Gastrocnemius medialis (tissue), 4 donors: ENCODE measurements at regions not wholly inside any gene's neighbourhood (a gene's known extent, or its start where the extent isn't known, plus 50 kb on each side); places are given as distances from the start of the nearest gene placed in this dataset.

Source experiments
- POLR2A ChIP-seq, 2 donors: fragments of 450-650 bp; IDR thresholded peaks; one replicate each; pipeline ENCODE4 v1.6.1; 2017; ENCODE audit warnings: antibody characterized with exemption in 2 of 2, mild to moderate bottlenecking in 2 of 2, moderate library complexity in 2 of 2
- TF ChIP-seq, protein P1 (sequence below), 5 experiments: fragments of 450-650 bp in 3 of 5; fragments of 200-600 bp in 2 of 5; sonication (generic) in 2 of 5; IDR thresholded peaks in 4 of 5; conservative IDR thresholded peaks in 1 of 5; 1 replicate in 4 of 5; 2 replicates in 1 of 5; pipeline ENCODE4 v1.5.1; 2016 to 2019; ENCODE audit warnings: antibody characterized with exemption in 5 of 5, mild to moderate bottlenecking in 3 of 5, moderate library complexity in 3 of 5

DNA sequence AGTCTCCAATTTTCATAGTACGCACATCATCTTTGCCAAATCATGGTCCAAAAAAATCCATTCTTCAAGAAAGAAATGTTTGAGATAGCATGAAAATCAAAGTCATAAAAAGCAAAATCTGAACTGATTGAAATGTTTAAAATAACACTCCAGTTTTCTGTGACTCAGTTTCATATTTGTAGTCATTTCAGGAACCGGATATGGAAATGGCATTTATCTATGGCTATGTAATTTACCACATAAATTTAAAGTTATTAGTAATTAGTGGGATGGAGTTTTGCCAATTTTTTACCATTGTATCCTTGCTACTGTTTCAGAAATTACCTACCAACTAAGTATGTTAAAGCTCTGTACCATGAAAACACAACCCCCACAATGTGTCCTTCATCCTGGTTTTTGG is 456.6 kb upstream of the ACVR2A start:
- TF ChIP-seq, protein P1, sequence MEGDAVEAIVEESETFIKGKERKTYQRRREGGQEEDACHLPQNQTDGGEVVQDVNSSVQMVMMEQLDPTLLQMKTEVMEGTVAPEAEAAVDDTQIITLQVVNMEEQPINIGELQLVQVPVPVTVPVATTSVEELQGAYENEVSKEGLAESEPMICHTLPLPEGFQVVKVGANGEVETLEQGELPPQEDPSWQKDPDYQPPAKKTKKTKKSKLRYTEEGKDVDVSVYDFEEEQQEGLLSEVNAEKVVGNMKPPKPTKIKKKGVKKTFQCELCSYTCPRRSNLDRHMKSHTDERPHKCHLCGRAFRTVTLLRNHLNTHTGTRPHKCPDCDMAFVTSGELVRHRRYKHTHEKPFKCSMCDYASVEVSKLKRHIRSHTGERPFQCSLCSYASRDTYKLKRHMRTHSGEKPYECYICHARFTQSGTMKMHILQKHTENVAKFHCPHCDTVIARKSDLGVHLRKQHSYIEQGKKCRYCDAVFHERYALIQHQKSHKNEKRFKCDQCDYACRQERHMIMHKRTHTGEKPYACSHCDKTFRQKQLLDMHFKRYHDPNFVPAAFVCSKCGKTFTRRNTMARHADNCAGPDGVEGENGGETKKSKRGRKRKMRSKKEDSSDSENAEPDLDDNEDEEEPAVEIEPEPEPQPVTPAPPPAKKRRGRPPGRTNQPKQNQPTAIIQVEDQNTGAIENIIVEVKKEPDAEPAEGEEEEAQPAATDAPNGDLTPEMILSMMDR (IDR thresholded peaks at IDR 0.05 in 4 of 5, conservative IDR thresholded peaks at IDR 0.05 in 1 of 5): no peak
- no peak for TF ChIP-seq POLR2A (IDR thresholded peaks at IDR 0.05)
